ENCODE measurements at regions not wholly inside any gene's neighbourhood (a gene's known extent, or its start where the extent isn't known, plus 50 kb on each side); places are given as distances from the start of the nearest gene placed in this dataset.

- TF ChIP-seq CTCF (IDR thresholded peaks at IDR 0.05; ENCODE audit: low read depth, low read length) = no peak
- no peak for DNase-seq (ENCODE audit: extremely low read depth, low read depth)
Measured at GRCh38 chr5:103486739-103487138, 75.8 kb downstream of the NUDT12 start.

DNA sequence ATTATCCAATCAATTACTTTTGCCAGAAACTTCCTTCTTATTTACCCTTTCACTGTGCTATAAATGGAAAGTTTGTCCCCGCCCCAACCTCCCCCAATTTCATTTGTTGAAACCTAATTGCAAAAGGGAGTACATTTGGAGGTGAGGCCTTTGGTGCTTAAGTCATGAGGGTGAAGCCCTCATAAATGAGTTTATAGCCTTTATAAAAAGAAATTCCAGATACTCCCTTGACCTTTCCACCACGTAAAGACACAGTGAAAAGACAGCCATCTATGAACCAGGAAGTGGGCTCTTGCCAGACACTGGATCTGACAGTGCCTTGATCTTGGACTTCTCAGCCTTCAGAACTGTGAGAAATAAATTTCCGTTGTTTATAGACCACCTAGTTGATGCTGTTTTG is 82.3 kb downstream of the NUDT12 start:
- no peak for TF ChIP-seq CTCF (IDR thresholded peaks at IDR 0.05; ENCODE audit: low read depth, low read length)
- DNase-seq (ENCODE audit: extremely low read depth, low read depth) = no peak

DNA sequence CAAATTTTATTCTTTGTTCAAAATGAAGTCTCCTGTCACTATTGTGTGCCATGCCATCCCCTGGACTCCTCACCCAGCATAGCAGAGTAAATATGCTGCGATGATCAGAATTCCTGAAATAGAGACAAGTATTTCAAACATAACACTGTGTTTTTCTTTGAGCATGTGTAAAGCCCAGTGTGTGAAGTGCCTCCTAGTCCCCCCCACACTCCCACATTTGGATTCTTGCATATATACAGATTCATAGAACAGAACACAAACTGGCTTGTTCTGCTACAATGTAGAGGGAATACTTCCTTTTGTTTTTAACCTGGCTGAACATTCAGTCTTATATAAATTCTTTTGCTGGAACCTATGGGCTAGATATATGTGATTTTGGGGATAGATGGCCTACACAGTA is 84.9 kb downstream of the NUDT12 start:
- no peak for TF ChIP-seq CTCF (IDR thresholded peaks at IDR 0.05; ENCODE audit: low read depth, low read length)
- DNase-seq (ENCODE audit: extremely low read depth, low read depth) = no peak

DNA sequence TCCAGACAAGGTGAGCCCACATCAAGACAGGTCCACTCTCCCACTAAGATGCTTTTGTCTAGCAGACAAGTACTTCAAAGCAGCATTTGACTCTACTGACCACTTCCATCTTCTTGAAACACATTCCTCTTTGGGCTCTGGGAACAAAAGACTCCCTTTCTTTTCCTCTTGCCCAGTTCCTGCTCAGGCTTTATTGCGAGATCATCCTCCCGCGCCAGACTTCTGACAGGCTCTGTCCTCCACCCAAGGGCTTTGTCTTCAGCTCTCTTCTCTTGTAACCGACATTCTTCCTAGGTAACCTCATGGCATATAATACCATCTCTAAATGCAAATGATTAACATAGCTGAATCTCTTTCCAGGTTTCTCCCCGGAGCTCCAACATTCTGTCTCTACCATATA is 85.8 kb downstream of the NUDT12 start:
- TF ChIP-seq CTCF (IDR thresholded peaks at IDR 0.05; ENCODE audit: low read depth, low read length) = no peak
- DNase-seq (ENCODE audit: extremely low read depth, low read depth) = no peak

DNA sequence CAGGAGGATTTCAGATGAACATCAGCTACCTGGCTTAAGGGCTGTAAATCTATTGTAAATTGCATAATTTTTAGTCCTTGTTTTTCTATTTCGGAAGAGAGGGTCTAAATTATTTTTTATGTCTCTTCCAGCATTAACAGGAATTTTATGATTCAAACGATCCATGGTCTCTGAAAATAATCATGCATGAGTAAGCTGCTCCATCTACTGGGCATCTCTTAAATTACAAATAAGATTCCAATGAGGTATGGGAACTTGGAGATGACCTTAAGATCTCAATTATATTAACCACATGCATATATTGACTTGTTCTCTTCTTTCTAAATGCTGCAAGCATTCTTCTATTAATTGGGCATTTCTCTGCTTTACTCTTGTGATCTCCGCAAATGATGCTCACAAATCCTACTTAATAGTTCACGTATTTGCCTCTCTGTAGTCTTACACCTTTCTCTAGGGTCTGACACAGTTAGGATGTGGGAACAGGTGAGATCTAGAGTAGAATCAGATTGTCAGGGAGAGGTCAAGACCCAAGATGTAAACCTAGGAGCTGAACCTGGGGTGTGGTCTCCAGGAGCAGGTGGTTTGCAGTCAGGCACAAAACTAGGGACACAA is 86.9 kb downstream of the NUDT12 start:
- TF ChIP-seq CTCF (IDR thresholded peaks at IDR 0.05; ENCODE audit: low read depth, low read length) = peak; percentile 42
- DNase-seq (ENCODE audit: extremely low read depth, low read depth) = no peak

DNA sequence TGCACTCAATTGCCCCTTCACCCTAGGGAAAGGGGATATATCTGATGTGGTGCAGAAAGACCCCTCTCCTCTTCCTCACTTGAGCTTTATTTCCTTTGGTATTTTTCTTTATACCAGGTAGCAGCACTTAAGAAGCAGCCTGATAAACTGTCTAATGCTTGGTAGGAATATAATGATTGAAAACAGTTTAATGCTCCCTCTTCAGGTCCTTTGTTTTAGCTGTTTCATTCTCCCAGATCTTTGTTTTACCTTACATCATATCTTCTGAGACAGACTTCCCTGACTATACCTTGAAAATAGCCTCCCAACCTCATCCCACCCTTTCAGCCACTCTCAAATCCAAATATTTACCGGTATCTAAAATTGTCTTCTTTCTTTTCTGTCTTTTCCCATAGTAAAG is 87.9 kb downstream of the NUDT12 start:
- DNase-seq (ENCODE audit: extremely low read depth, low read depth) = no peak

DNA sequence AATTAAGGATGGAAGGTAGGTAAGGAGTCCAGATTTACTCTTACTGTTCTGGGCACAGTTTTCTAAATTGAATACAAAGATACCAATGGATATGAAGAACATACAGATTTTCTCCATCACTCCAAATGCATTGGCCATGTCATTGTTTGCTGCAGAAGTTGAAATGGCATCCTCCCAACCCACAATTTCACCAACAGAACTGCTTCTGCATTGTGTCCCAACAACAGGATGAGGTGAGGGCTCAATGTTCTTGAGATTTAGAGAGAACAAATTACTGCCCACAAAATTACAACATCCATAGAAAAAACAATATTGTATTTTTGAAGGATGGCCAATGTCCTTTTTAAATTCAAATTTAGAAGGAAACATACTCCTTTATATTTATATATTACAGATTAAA is 88.9 kb downstream of the NUDT12 start:
- DNase-seq (ENCODE audit: extremely low read depth, low read depth) = no peak
- TF ChIP-seq CTCF (IDR thresholded peaks at IDR 0.05; ENCODE audit: low read depth, low read length) = no peak

More for the DNA sequence above, 87.9 kb downstream of the NUDT12 start:
- TF ChIP-seq CTCF (IDR thresholded peaks at IDR 0.05; ENCODE audit: low read depth, low read length) = peak; percentile 10
